OCI-M1 (cell line): ENCODE measurements at regions not wholly inside any gene's neighbourhood (a gene's known extent, or its start where the extent isn't known, plus 50 kb on each side); places are given as distances from the start of the nearest gene placed in this dataset.
"Not testable (repeated sequence)": the region's sequence is repeated elsewhere in the genome, so short reads cannot be mapped to it uniquely, and the experiment has no call there.

Experiments
- DNase-seq: peaks from one replicate; lab custom pipeline; 2025; lab: John Stamatoyannopoulos, UW

DNA sequence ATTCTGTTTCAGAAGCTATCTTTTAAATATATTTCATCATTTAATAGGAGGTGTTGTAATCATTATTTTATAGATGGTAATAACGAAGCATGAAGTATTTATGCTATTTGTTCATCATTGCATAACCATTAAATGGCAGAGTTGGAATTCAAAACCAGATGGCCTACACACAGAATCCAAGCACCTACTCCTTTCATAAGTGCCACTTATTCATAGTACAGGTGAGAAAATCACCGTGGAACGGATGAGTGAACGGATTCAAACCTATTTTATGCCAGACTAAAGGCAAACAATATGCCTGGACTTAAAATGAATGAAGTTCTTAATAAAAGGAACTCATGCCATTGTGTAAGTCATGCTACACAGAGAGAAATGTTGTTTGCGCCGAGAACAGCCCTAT, 397.9 kb upstream of the ADGRB3 start:
- DNase-seq, result no peak

GRCh38 chr6:68235326-68235784, 399.7 kb upstream of the ADGRB3 start:
- DNase-seq, result peak; percentile 94

- no peak for DNase-seq
These were observed 401.5 kb upstream of the ADGRB3 start for GRCh38 chr6:68233623-68234022.

DNA sequence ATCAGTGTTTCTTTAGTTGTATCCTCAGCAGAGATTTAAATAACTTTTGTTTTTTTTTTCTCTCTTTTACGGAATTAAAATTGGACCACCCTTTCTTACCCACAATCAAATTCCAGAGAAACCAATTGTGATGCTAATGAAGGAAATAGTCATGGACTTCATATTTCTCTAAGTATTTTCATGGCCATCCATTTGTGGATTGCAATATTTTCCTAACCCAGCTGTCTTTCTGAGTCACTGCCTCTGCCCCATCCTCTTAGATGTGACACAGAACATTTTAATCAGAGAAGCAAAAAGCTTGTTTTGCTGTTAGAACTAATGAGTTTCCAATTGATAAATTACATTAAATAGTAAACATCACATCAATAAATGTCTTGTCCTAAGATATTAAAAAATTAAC, 405.5 kb upstream of the ADGRB3 start:
- DNase-seq, result no peak

DNA sequence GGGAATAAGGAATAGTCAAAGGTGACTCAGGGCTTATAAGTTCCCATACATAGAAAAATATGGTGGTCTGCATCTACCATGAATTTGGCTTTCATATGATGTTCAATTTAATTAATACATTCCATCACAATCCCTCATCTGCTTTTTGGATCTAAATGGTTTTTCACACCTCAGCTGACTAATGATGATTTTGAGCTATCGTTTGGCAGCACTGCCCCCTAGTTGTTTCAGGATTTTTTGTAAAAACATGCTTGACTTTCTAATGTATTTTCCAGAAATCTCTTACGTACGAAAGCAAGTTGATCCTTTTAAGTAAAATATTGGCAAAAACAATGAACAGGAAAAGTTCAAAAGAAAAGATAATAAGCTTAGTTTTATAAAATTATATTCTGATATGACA, 408.6 kb upstream of the ADGRB3 start:
- peak; percentile 82 for DNase-seq

GRCh38 chr6:68225729-68226128, 409.4 kb upstream of the ADGRB3 start:
- DNase-seq, result no peak

- DNase-seq, result no peak
These were observed 423.8 kb upstream of the ADGRB3 start for GRCh38 chr6:68211242-68211795.

- not testable (repeated sequence) for DNase-seq
These were observed 427.5 kb upstream of the ADGRB3 start for GRCh38 chr6:68207612-68208011.

DNA sequence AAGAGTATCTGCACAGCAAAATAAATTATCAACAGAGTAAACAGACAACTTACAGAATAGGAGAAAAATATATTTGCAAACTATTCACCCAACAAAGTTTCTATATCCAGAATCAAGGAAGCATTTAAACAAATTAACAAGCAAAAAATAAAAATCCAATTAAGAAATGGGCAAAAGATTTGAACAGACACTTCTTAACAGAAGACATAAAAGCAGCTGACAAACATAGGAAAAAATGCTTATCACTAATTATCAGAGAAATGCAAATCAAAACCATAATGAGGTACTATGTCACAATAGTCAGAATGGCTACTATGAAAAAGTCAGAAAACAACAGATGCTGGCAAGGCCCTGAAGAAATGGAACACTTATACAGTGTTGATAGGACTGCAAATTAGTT, 434.2 kb upstream of the ADGRB3 start:
- DNase-seq, result no peak

DNA sequence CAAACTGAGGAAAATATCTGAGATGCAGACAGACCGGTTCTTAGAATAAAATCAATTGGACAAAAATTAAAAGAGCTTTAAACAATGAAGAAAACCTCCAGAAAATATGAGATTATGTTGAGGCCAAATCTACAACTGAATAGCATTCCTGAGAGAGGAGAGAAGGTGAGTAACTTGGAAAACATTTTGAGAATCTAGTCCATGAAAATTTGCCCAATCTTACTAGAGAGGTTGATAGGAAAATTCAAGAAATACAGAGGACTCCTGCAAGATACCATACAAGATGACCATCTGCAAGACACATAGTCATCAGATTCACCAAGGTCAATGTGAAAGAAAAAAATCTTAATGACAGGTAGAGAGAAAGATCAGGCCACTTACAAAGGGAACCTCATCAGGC, 437.7 kb upstream of the ADGRB3 start:
- DNase-seq, result no peak

GRCh38 chr6:68196645-68197044, 438.4 kb upstream of the ADGRB3 start:
- DNase-seq, result peak; percentile 82

DNA sequence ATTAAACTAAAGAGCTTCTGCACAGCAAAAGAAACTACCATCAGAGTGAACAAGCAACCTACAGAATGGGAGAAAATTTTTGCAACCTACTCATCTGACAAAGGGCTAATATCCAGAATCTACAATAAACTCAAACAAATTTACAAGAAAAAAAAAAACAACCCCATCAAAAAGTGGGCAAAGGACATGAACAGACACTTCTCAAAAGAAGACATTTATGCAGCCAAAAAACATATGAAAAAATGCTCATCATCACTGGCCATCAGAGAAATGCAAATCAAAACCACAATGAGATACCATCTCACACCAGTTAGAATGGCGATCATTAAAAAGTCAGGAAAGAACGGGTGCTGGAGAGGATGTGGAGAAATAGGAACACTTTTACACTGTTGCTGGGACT, 439.3 kb upstream of the ADGRB3 start:
- DNase-seq, result not testable (repeated sequence)

- no peak for DNase-seq
These were observed 440.1 kb upstream of the ADGRB3 start for GRCh38 chr6:68194846-68195478.

DNA sequence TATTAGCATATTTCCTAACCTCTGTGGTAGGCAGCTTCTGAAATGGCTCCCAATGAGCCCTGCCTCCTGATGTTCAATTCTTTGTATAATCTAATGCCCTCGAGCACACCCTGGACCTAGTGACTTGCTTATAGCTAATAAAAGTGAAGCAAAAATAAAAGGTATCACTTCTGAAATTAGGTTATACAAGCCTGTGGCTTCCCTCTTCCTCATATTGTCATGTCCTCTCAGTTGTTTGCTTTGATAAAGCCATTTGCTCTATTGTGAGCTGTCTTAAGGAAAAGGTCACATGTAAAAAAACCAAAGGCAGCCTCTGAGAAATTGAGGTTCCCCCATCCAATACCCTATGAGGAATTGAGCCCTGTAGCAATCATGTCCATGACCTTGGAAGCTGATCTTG, 442.1 kb upstream of the ADGRB3 start:
- peak; percentile 22 for DNase-seq

- no peak for DNase-seq
These were observed 445.8 kb upstream of the ADGRB3 start for GRCh38 chr6:68189217-68189815.

DNA sequence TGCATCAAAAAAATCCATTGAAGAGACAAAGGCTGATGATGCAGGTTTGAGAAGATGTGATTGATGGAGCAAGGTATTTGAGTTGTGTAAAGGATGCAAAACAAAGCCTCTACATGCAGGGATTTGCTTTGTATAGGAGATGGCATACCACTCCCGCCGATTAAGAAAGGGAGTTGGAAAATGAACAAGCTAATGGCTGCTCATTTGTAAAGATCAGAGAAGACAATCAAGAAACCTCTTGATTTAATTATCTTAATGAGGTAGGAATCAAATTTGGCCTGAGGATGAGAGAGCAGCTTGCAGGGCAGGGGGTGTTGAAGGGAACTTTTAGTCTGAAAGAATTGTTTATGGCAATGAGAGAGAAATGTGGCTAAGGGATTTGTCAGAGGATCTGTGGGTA, 448.2 kb upstream of the ADGRB3 start:
- no peak for DNase-seq

GRCh38 chr6:68182386-68182785, 452.7 kb upstream of the ADGRB3 start:
- DNase-seq, result no peak

DNA sequence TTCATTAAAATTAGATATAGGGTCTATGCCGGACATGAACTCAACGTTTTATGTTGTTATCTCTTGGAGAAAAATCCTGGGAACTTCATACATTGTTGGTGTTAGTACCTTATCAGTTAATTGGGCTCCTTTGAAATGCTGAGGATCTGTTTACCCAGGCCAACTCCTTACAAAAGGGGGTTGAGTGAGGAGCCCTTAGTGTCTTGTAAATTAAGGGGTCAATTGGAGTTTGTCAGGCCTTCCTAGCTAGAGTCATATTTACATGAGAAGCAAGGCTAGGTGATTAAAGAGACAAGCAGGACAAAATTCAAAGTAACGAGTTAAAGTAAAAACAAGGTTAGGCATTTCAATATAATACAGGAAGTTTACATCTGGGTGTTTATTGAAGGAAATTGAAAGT, 454.1 kb upstream of the ADGRB3 start:
- not testable (repeated sequence) for DNase-seq

DNA sequence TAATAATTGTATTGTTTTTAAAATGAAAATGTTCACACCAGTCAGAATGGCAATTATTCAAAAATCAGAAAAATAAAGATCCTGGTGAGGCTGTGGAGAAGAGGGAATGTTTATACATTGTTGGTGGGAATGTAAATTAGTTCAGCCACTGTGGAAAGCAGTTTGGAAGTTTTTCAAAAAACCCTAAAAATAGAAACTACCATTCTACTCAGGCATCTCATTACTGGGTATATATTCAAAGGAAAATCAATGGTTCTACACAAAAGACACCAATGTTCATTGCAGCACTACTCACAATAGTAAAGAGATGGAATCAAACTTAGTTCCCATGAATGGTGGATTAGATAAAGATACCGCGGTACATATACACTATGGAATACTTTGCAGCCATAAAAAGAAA, 461.5 kb upstream of the ADGRB3 start:
- no peak for DNase-seq

DNA sequence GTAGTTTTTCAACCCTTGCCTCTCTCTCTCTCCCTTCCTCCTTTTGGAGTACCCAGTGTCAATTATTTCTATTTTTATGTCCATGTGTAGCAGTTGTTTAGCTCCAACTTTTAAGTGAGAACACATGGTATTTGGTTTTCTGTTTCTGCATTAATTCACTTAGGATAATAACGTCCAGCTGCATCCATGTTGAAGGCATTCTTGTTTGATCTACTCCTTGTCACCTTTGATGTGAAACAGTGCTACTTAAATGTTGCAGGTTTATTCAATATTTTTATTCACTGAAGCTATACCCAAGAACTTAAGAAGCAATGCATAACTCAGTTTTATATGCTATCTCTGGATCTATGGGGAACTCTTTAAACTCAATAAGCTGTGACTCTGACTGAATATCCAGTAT, 465.2 kb upstream of the ADGRB3 start:
- DNase-seq, result no peak

DNA sequence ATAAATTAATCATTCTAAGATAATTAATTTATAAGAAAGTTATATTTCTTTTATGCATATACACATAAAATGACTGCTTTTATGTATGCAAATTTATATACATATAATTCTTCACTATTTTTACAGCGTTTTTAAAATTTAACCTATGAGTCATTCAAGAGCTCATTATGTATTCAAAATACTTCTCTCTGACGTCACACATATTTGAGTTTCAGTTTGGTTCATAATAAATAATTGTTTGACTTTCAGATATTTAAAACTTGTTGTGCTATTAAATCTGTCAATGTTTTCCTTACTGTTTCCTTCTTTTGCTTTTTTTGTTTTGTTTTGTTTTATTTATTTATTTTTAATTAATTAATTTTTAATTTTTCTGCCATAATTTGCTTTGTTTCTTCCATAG, 467.5 kb upstream of the ADGRB3 start:
- DNase-seq, result no peak

- DNase-seq, result not testable (repeated sequence)
These were observed 474.3 kb upstream of the ADGRB3 start for GRCh38 chr6:68160812-68161211.

- DNase-seq, result peak; percentile 36
These were observed 474.7 kb upstream of the ADGRB3 start for GRCh38 chr6:68160348-68160747.

GRCh38 chr6:68159433-68159832, 475.6 kb upstream of the ADGRB3 start:
- no peak for DNase-seq
